ENCODE measurements at regions not wholly inside any gene's neighbourhood (a gene's known extent, or its start where the extent isn't known, plus 50 kb on each side); places are given as distances from the start of the nearest gene placed in this dataset.

DNA sequence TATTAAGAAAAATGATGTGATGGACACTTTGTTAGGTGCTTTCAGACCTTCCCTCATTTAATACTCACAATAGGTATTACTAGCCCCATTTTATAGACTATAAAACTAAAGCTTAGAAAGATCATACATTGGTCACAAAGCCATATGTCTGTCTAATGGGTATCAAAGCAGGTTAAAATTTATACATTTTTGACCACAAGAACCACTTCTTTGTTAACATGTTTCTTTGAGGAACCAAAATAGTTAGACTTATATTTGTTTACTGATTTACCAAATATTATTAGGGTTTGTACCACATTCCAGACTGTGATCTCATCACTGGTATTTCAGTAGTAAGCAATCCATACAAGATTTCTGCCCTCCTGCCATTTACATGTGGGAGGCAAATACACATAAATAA, 363.3 kb downstream of the NAF1 start:
- Histone ChIP-seq H3K27ac (no peak overlapping the region), H3K4me3 (no peak overlapping the region), H3K4me1 (replicated peaks in 1 of 2) (no peaks in the 10 kb centered on the region), H3K27me3 (no peaks in the 10 kb centered on the region), H3K36me3 (replicated peaks in 1 of 2) (no peaks in the 10 kb centered on the region), H3K9me3 (replicated peaks in 1 of 3) (no peaks in the 10 kb centered on the region)
- intact Hi-C loops (cut with DNase I), result no loop called here
- no peak for DNase-seq
- TF ChIP-seq POLR2A (IDR thresholded peaks at IDR 0.05), result no peak
- TF ChIP-seq, protein P1, sequence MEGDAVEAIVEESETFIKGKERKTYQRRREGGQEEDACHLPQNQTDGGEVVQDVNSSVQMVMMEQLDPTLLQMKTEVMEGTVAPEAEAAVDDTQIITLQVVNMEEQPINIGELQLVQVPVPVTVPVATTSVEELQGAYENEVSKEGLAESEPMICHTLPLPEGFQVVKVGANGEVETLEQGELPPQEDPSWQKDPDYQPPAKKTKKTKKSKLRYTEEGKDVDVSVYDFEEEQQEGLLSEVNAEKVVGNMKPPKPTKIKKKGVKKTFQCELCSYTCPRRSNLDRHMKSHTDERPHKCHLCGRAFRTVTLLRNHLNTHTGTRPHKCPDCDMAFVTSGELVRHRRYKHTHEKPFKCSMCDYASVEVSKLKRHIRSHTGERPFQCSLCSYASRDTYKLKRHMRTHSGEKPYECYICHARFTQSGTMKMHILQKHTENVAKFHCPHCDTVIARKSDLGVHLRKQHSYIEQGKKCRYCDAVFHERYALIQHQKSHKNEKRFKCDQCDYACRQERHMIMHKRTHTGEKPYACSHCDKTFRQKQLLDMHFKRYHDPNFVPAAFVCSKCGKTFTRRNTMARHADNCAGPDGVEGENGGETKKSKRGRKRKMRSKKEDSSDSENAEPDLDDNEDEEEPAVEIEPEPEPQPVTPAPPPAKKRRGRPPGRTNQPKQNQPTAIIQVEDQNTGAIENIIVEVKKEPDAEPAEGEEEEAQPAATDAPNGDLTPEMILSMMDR (IDR thresholded peaks at IDR 0.05), result no peak

DNA sequence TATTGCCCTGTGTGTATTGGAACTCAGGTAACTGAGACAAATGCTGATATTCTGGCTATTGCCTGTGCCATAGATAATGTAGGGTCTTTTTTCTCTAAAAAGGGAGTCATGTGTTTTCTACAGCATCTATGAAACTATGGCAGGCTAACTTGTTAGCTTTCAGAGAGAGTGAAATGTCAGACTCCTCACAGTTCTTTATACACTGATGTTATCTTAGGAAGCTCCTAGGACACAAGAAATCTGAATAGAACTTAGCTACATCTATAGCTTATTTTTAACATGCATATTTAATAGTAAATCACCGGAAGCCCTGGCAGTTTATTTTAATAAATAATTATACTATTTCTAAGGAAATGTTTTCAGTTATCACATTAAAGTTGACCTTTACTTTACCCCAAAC, 369.6 kb downstream of the NAF1 start:
- intact Hi-C loops (cut with DNase I), result no loop called here
- 79 to 91% (median 86%) methylated on average over 1 of the region's 1 CpG for WGBS, 4 donors
- no peaks in the 10 kb centered on the region for H3K9me3 ChIP-seq (replicated peaks in 1 of 3)
- H3K27me3 ChIP-seq, result no peaks in the 10 kb centered on the region
- TF ChIP-seq, protein P1 (IDR thresholded peaks at IDR 0.05), result no peak
- no peak for TF ChIP-seq POLR2A (IDR thresholded peaks at IDR 0.05)
- no peak for DNase-seq
- no peak overlapping the region for H3K27ac ChIP-seq
- no peak overlapping the region for H3K4me3 ChIP-seq
- H3K4me1 ChIP-seq (replicated peaks in 1 of 2), result no peaks in the 10 kb centered on the region
- H3K36me3 ChIP-seq (replicated peaks in 1 of 2), result no peaks in the 10 kb centered on the region

DNA sequence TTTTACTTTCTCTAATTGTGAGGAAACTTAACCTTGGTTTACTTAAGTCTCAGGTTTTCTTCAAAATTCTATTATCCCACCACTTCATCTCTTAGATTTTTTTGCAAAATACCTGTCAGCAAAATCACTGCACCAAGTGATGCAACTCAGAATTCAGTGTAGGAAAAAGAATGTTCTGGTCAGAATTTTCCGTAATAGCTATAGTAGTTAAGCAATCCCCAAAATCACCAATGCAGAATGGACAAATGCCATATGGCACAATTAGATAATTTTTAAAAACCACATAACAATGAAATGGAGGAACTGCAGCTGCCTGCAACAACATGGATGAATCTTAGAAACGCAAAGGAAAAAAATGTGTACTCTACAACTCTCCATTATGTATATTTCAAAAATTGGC, 373.1 kb downstream of the NAF1 start:
- TF ChIP-seq POLR2A (IDR thresholded peaks at IDR 0.05), result no peak
- TF ChIP-seq, protein P1 (IDR thresholded peaks at IDR 0.05), result no peak
- Histone ChIP-seq H3K27me3 (no peaks in the 10 kb centered on the region), H3K9me3 (replicated peaks in 1 of 3) (no peaks in the 10 kb centered on the region), H3K4me3 (no peak overlapping the region), H3K27ac (no peak overlapping the region), H3K36me3 (replicated peaks in 1 of 2) (no peaks in the 10 kb centered on the region), H3K4me1 (replicated peaks in 1 of 2) (no peaks in the 10 kb centered on the region)
- intact Hi-C loops (cut with DNase I), result no loop called here
- 39 to 58% (median 40%) methylated on average over 2 of the region's 2 CpGs for WGBS, 4 donors
- no peak for DNase-seq

DNA sequence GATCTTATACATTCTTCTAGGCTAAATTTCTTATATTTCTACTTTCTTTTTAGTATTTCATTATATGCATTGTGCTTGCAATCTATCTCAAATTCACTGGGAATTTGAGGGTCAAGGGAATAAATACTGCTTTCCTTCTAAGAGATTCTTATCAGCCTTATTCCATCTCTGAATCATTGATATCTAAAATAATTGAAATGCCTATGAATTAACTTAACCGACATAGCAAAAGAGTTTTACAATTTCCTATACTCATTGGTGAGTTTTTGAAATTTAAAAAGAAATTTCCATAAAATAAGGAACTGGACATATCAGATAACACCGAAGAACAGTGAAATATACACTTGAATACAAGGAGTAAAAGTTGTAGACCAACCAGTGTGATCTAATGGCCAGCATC, 373.7 kb downstream of the NAF1 start:
- Histone ChIP-seq H3K27me3 (no peaks in the 10 kb centered on the region), H3K36me3 (replicated peaks in 1 of 2) (no peaks in the 10 kb centered on the region), H3K27ac (no peak overlapping the region), H3K9me3 (replicated peaks in 1 of 3) (no peaks in the 10 kb centered on the region), H3K4me1 (replicated peaks in 1 of 2) (no peaks in the 10 kb centered on the region), H3K4me3 (no peak overlapping the region)
- WGBS, 4 donors, result 63 to 76% (median 71%) methylated on average over 2 of the region's 2 CpGs
- intact Hi-C loops (cut with DNase I), result no loop called here
- no peak for DNase-seq
- TF ChIP-seq, protein P1 (IDR thresholded peaks at IDR 0.05), result no peak
- TF ChIP-seq POLR2A (IDR thresholded peaks at IDR 0.05), result no peak

All from adrenal gland (tissue), 9 donors.